ENCODE measurements at regions not wholly inside any gene's neighbourhood (a gene's known extent, or its start where the extent isn't known, plus 50 kb on each side); places are given as distances from the start of the nearest gene placed in this dataset.
"Not testable (repeated sequence)": the region's sequence is repeated elsewhere in the genome, so short reads cannot be mapped to it uniquely, and the experiment has no call there.

DNA sequence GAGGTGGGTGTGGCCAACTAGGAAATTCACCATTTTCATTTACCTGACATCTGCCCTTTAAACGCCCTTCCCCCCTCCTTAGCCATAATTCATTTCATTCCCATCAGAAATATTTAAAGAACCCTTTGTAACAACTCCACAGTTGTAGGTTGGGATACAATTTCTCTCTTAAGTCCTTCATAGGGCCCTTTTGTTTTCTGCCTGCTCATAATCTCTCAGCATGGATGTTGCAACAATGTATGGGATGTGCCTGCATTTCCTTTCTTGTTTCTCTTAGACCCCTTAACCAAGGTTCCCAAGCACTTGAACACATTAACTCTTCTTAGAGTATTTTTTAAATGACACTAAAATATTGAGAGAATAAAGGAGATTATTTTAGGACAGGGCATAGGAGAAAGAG is 51.7 kb upstream of the MYO10 start:
- DNase-seq: no peak

DNA sequence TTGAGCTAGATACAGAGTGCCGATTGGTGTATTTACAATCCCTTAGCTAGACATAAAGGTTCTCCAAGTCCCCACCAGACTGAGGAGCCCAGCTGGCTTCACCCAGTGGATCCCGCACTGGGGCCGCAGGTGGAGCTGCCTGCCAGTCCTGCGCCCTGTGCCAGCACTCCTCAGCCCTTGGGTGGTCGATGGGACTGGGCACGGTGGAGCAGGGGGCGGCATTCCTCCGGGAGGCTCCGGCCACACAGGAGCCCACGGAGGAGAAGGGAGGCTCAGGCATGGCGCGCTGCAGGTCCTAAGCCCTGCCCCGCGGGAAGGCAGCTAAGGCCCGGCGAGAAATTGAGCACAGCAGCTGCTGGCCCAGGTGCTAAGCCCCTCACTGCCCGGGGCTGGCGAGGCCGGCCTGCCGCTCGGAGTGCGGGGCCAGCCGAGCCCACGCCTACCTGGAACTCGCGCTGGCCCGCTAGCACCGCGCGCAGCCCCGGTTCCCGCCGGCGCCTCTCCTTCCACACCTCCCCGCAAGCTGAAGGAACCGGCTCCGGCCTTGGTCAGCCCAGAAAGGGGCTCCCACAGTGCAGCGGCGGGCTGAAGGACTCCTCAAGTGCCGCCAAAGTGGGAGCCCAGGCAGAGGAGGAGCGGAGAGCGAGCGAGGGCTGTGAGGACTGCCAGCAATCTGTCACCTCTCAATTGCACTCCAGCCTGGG is 54.9 kb upstream of the MYO10 start:
- DNase-seq: not testable (repeated sequence)

DNA sequence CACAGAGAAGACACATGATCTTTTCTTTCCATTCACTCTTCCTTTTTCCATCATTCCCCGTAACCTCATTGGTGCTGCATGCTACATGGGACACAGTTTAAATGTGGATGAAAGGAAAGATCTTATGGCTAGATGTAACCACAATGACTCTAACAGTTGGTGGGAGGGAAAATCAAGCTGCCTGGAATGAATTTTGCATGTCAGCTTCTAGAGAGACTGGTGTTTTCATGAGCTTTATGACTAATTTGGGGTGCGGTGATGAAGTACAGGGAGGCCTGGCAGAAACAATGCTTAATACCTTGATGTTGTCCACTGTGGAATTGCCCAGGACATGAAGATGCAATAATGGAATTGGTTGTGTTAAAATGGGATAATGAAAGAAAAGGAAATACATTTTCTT is 55.9 kb upstream of the MYO10 start:
- DNase-seq: no peak

GRCh38 chr5:16992444-16992843 is 56.4 kb upstream of the MYO10 start:
- no peak for DNase-seq

DNA sequence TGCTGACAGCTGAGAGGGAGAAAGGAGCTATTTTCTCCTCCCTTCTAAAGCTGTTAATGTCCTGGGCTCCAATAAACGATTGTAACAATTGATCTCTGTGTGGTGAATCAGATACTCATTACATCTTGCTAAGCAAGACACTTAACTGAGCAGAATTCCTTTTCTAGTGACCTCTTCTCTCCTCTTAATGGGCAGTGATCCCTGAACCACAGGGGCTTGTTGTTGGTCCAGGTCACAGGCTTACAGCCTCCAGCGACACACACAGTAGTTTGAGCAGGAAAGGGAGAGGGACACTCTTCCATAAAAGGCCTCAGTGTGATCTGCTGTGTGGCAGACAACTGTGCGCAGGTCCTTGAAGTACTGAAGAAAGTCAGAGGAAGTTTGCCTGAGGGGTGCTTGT is 58.5 kb upstream of the MYO10 start:
- DNase-seq: no peak

DNA sequence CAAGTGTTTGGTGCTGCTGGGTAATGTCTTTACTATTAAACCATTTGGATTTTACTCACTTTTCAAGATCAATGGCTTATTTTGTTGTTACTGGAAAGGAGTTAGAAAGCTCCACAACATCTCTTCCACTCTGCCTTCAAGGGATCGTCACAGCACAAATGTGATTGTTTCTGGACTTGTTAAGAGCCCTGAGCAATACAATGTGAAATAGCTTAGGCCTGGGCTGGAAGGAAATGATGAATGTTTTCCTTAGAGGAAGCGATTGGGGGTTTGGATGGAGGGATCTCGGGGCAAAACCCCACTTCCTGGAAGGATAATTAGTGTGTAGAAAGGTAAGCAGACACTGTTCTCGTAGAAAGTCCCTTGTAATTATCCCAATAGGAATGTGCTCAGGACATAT is 59.3 kb upstream of the MYO10 start:
- no peak for DNase-seq

- no peak for DNase-seq
Measured at GRCh38 chr5:17000291-17000939, 64.3 kb upstream of the MYO10 start.

DNA sequence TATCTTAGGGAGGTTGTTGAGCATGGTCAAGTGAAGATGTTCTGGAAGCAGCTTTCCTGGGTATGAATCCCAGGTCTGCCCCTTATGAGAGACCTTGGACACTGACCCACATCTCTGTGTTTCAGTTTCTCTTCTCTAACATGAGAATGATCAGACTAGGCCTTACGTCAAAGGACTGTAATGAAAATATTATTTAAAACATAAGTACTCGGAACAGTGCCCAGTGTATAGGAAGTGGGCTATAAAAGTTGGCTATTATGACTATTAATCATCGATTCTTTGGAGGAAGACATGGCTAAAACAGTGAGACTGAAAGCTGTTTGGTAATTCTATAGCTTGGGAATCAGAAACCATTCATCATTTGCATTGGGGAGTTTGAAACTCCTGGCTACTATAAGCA is 65.3 kb upstream of the MYO10 start:
- DNase-seq: no peak

GRCh38 chr5:17004441-17005106 is 68.5 kb upstream of the MYO10 start:
- DNase-seq: no peak

- DNase-seq: no peak
Measured at GRCh38 chr5:17005107-17005828, 69.2 kb upstream of the MYO10 start.

- no peak for DNase-seq
Measured at GRCh38 chr5:17012289-17012688, 76.2 kb upstream of the MYO10 start.

DNA sequence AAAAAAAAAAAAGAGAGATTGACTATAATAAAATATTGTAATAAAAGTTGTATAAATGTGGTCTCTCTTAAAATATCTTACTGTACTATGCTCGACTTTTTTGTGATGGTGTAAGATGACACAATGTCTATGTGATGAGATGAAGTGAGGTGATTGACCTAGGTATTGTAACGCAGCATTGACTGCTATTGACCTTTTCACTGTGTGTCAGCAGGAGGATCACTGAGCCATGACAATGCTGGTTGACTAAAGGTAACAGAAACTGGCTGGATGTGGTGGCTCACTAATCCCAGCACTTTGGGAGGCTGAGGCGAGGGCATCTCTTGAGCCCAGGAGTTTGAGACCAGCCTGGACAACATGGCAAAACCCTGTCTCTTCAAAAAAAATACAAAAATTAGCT is 78.6 kb upstream of the MYO10 start:
- no peak for DNase-seq

DNA sequence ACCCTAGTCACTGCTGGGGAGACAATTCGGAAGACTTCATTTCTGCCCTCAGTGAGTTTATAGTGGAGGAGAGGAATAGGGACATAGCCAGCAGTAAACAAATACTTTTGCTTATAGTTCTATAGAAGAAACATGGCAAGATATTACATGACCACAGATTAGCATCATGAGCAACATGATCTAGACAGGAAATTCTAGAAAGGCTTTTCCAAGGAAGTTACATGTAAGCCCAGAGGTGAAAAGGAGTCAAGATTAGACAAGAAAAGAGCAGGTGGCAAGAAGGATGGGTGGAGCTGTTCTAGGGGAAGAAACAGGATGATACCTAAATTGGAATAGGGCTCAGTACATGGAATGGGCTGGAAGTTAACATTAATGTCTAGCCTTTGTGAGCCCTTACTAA is 82.8 kb upstream of the MYO10 start:
- no peak for DNase-seq

- no peak for DNase-seq
Measured at GRCh38 chr5:17019324-17019723, 83.2 kb upstream of the MYO10 start.

DNA sequence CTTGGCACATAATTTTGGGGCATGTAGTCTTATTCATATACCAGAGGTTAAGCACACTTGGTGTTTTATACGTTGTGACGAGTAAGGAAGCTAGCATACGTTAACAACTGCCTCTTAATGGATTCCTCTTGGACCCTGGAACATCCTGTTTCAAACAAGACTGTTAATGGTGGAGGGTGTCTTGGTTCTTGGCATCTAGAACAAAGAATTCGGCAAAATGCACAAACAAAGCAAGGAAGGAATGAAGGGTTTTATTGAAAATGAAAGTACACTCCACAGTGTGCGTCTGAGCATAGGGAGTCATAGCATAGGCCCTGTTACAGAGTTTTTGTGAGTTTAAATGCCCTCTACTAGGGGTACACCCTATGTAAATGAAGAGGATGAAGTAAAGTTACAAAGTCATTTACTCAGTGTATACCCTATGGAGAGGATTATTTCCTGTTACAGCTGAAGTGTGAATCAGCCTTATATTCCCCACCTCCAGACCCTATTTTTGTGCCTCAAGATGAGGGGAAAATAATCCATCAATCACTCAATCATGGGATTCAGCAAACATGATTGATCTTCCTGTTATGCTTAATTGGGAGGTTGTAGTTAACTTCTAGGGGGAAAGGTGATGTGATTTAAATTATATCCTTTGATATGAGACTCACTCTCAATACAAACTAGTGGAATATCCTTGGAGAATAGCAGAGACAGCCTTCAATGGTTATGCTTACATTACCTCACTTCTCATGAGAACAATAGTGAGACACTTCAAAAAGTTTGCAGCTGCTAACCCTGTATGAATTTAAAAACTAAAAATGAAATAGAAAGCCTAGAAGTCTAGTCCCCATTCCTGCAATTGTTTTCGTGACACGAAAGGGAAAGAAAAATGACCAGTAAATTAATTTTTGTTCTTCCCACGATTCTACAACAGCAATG is 84.9 kb upstream of the MYO10 start:
- DNase-seq: no peak

DNA sequence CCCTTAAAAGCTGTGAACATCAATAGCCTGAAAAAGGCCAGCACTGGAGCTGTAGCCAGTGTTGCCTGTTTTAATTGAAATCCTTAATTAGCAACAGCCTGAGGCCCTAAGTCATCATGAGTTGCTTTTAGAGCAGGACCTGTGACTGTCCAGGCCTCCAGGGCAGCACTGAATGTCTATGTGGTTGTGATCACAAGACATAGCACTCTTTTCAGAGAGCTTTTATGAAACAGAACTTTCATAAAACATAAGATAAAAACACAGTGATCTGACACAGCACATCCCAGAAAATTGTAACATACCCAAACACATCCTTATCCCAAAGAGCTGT is 85.5 kb upstream of the MYO10 start:
- no peak for DNase-seq

DNA sequence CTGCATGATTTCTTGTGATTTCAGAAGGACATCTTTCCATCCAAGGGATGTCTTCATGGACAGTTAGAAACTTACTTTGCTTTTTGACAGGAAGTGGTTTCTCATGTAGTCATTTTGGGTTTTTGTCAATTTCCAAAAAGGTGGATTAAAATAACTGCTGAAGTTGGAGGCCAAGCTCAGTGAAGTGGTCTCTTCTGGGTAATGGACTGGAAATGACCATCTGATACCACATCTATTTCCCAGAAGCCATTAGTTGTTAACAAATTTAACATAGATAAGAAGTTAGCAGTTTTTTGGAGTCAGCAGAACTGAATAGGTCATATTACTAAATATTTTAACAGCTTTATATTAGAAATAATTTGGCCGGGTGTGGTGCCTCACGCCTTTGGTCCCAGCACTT is 86.2 kb upstream of the MYO10 start:
- no peak for DNase-seq

- DNase-seq: no peak
Measured at GRCh38 chr5:17024686-17025180, 88.6 kb upstream of the MYO10 start.

GRCh38 chr5:17031659-17032277 is 95.7 kb upstream of the MYO10 start:
- not testable (repeated sequence) for DNase-seq

DNA sequence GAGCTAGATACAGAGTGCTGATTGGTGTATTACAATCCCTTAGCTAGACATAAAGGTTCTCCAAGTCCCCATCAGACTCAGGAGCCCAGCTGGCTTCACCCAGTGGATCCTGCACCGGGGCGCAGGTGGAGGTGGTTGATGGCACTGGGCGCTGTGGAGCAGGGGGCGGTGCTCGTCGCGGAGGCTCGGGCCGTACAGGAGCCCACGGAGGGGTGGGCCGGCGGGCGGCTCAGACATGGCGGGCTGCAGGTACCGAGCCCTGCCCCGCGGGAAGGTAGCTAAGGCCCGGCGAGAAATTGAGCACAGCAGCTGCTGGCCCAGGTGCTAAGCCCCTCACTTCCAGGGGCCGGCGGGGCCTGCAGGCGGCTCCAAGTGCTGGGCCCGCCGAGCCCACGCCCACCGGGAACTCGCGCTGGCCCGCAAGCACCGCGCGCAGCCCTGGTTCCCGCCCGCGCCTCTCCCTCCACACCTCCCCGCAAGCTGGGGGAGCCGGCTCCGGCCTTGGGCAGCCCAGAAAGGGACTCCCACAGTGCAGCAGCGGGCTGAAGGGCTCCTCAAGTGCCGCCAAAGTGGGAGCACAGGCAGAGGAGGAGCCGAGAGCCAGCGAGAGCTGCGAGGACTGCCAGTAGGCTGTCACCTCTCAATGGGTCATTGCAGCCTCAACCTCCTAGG is 96.4 kb upstream of the MYO10 start:
- DNase-seq: not testable (repeated sequence)

GRCh38 chr5:17034992-17035391 is 98.9 kb upstream of the MYO10 start:
- DNase-seq: not testable (repeated sequence)

Data from activated CD4-positive, alpha-beta T cell treated with anti-CD3 and anti-CD28 coated beads, Interleukin-2, amount 50 U/mL, for 48 hours (primary cell).